ENCODE measurements at regions not wholly inside any gene's neighbourhood (a gene's known extent, or its start where the extent isn't known, plus 50 kb on each side); places are given as distances from the start of the nearest gene placed in this dataset.
"Not testable (repeated sequence)": the region's sequence is repeated elsewhere in the genome, so short reads cannot be mapped to it uniquely, and the experiment has no call there.

GRCh38 chrX:20672476-20672875 is 405.8 kb upstream of the RPS6KA3 start:
- no peak overlapping the region for H3K4me3 ChIP-seq
- ATAC-seq (replicated peaks in 6 of 8): no peak
- H3K27ac ChIP-seq: no peak overlapping the region
- WGBS, 10 experiments: 17 to 100% (median 48%) methylated on average over 1 to 2 of the region's 2 CpGs; no CpG with 5 or more reads in 6 of the 10 experiments
- in situ Hi-C loops (cut with MboI; ENCODE audit: low pct_unique_long_range_greater_than_20kb in 2 of 9, low sequenced_read_pairs in 9 of 9, unreplicated experiment in 9 of 9): no loop called here
- H3K4me1 ChIP-seq (replicated peaks in 1 of 2): no peaks in the 10 kb centered on the region

GRCh38 chrX:20671746-20672145 is 405.0 kb upstream of the RPS6KA3 start:
- in situ Hi-C loops (cut with MboI; ENCODE audit: low pct_unique_long_range_greater_than_20kb in 2 of 9, low sequenced_read_pairs in 9 of 9, unreplicated experiment in 9 of 9); H3K4me3 ChIP-seq; H3K27ac ChIP-seq; H3K4me1 ChIP-seq (replicated peaks in 1 of 2): not testable (repeated sequence)
- 0 to 100% (median 26%) methylated on average over 1 to 3 of the region's 3 CpGs; no CpG with 5 or more reads in 2 of the 10 experiments for WGBS, 10 experiments
- ATAC-seq (replicated peaks in 6 of 8): peak in 1 of 8 experiments; percentile 33

- no peak for ATAC-seq (replicated peaks in 6 of 8)
- WGBS, 10 experiments: 52 to 80% (median 72%) methylated on average over 1 to 3 of the region's 3 CpGs; no CpG with 5 or more reads in 6 of the 10 experiments
- Histone ChIP-seq H3K27ac (no peak overlapping the region), H3K4me3 (no peak overlapping the region), H3K4me1 (replicated peaks in 1 of 2) (peaks cover 0 to 10% of the 10 kb centered on the region in 2 donors)
- in situ Hi-C loops (cut with MboI; ENCODE audit: low pct_unique_long_range_greater_than_20kb in 2 of 9, low sequenced_read_pairs in 9 of 9, unreplicated experiment in 9 of 9): no loop called here
Observed at GRCh38 chrX:20670611-20671010, 403.9 kb upstream of the RPS6KA3 start.

- Histone ChIP-seq H3K4me3 (no peak overlapping the region), H3K4me1 (replicated peaks in 1 of 2) (peaks cover 12 to 31% of the 10 kb centered on the region in 2 donors), H3K27ac (no peak overlapping the region)
- no peak for ATAC-seq (replicated peaks in 6 of 8)
- in situ Hi-C loops (cut with MboI; ENCODE audit: low pct_unique_long_range_greater_than_20kb in 2 of 9, low sequenced_read_pairs in 9 of 9, unreplicated experiment in 9 of 9): no loop called here
- 40 to 77% methylated on average over 1 of the region's 1 CpG; no CpG with 5 or more reads in 8 of the 10 experiments for WGBS, 10 experiments
Observed at GRCh38 chrX:20668550-20668949, 401.8 kb upstream of the RPS6KA3 start.

- in situ Hi-C loops (cut with MboI; ENCODE audit: low pct_unique_long_range_greater_than_20kb in 2 of 9, low sequenced_read_pairs in 9 of 9, unreplicated experiment in 9 of 9): no loop called here
- H3K4me1 ChIP-seq (replicated peaks in 1 of 2): peaks cover 22 to 50% of the 10 kb centered on the region in 2 donors
- no peak overlapping the region for H3K27ac ChIP-seq
- no peak for ATAC-seq (replicated peaks in 6 of 8)
- H3K4me3 ChIP-seq: no peak overlapping the region
- WGBS, 10 experiments: 30 to 100% (median 38%) methylated on average over 2 to 3 of the region's 3 CpGs; no CpG with 5 or more reads in 7 of the 10 experiments
Observed at GRCh38 chrX:20666331-20666730, 399.6 kb upstream of the RPS6KA3 start.

DNA sequence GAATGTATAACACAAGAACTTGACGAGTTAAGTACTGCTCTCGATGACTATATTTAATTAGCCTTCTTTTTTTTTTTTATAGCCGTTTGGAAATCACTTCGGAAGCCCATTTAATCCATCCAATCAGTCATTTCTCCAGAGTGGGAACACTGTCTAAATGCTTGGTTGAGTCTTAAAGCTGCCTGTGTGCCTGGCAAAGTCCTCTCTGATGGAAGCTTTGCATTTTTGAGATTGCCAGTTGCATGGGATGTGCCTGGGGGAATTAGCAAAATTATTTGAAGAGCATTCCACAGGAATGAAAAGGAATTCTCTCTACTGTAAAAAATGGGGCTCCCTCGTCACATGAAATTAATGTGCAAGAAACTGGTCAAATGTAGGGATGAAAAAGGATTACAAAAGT is 398.8 kb upstream of the RPS6KA3 start:
- H3K27ac ChIP-seq: no peak overlapping the region
- ATAC-seq (replicated peaks in 6 of 8): no peak
- WGBS, 10 experiments: 13 to 100% (median 36%) methylated on average over 1 to 5 of the region's 5 CpGs; no CpG with 5 or more reads in 3 of the 10 experiments
- H3K4me1 ChIP-seq (replicated peaks in 1 of 2): peaks cover 22 to 50% of the 10 kb centered on the region in 2 donors
- H3K4me3 ChIP-seq: no peak overlapping the region
- in situ Hi-C loops (cut with MboI; ENCODE audit: low pct_unique_long_range_greater_than_20kb in 2 of 9, low sequenced_read_pairs in 9 of 9, unreplicated experiment in 9 of 9): no loop called here

GRCh38 chrX:20664774-20665173 is 398.1 kb upstream of the RPS6KA3 start:
- peak in 5 of 8 experiments; percentile 47 to 65 (median 61) for ATAC-seq (replicated peaks in 6 of 8)
- H3K4me3 ChIP-seq: no peak overlapping the region
- H3K4me1 ChIP-seq (replicated peaks in 1 of 2): peaks cover 22 to 50% of the 10 kb centered on the region in 2 donors
- H3K27ac ChIP-seq: no peak overlapping the region
- in situ Hi-C loops (cut with MboI; ENCODE audit: low pct_unique_long_range_greater_than_20kb in 2 of 9, low sequenced_read_pairs in 9 of 9, unreplicated experiment in 9 of 9): no loop called here
- 0 to 60% (median 5%) methylated on average over 1 to 2 of the region's 3 CpGs; no CpG with 5 or more reads in 6 of the 10 experiments for WGBS, 10 experiments

GRCh38 chrX:20664131-20664530 is 397.4 kb upstream of the RPS6KA3 start:
- in situ Hi-C loops (cut with MboI; ENCODE audit: low pct_unique_long_range_greater_than_20kb in 2 of 9, low sequenced_read_pairs in 9 of 9, unreplicated experiment in 9 of 9): no loop called here
- Histone ChIP-seq H3K27ac (no peak overlapping the region), H3K4me1 (replicated peaks in 1 of 2) (peaks cover 22 to 50% of the 10 kb centered on the region in 2 donors), H3K4me3 (no peak overlapping the region)
- 0 to 67% (median 30%) methylated on average over 1 to 2 of the region's 2 CpGs; no CpG with 5 or more reads in 5 of the 10 experiments for WGBS, 10 experiments
- peak in 3 of 8 experiments; percentile 32 to 48 (median 46) for ATAC-seq (replicated peaks in 6 of 8)

DNA sequence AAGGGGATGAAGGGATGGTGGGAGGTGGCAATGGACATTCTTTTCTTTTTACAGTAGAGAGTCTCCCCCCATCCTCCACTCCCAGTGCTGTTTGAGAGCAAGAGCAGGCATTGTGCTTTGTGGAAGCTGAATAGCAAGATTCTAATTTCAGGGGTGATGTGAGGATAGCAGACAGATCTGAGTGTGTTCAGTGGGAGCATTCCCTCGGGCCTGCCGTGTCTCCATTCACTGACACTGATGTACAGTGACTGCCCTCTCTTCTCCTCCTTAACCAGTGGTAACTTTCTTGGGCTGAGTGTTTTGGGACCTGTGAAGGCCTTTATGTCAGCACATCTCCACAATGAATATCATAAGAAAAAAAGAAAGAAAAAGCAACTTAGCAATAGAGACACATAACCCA is 396.6 kb upstream of the RPS6KA3 start:
- 30 to 67% methylated on average over 2 of the region's 2 CpGs; no CpG with 5 or more reads in 8 of the 10 experiments for WGBS, 10 experiments
- in situ Hi-C loops (cut with MboI; ENCODE audit: low pct_unique_long_range_greater_than_20kb in 2 of 9, low sequenced_read_pairs in 9 of 9, unreplicated experiment in 9 of 9): no loop called here
- H3K27ac ChIP-seq: no peak overlapping the region
- peaks cover 22 to 50% of the 10 kb centered on the region in 2 donors for H3K4me1 ChIP-seq (replicated peaks in 1 of 2)
- no peak for ATAC-seq (replicated peaks in 6 of 8)
- H3K4me3 ChIP-seq: no peak overlapping the region

DNA sequence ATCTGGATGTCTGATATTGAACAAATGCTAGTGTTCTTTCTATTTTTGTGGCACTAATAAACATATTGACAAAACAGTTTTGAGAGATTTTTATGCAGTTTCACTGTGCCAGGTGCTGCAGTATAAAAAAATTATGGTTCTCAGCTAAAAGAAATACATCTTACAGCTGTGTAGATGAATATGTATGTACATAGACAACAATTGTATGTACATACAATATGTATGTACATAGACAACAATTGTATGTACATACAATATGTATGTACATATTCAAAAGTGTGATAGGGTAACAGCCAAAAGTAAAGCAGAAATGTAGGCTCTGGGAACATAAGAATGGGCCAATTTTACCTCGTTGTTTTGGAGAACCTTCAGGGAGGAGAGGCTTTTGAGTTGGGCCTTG is 390.0 kb upstream of the RPS6KA3 start:
- Histone ChIP-seq H3K4me1 (replicated peaks in 1 of 2) (peaks cover 0 to 2% of the 10 kb centered on the region in 2 donors), H3K27ac (no peak overlapping the region), H3K4me3 (no peak overlapping the region)
- in situ Hi-C loops (cut with MboI; ENCODE audit: low pct_unique_long_range_greater_than_20kb in 2 of 9, low sequenced_read_pairs in 9 of 9, unreplicated experiment in 9 of 9): no loop called here
- WGBS, 10 experiments: 20 to 100% (median 50%) methylated on average over 1 of the region's 1 CpG; no CpG with 5 or more reads in 7 of the 10 experiments
- ATAC-seq (replicated peaks in 6 of 8): peak in 3 of 8 experiments; percentile 38 to 79 (median 69)

- Histone ChIP-seq H3K4me1 (replicated peaks in 1 of 2) (no peaks in the 10 kb centered on the region), H3K27ac (no peak overlapping the region), H3K4me3 (no peak overlapping the region)
- in situ Hi-C loops (cut with MboI; ENCODE audit: low pct_unique_long_range_greater_than_20kb in 2 of 9, low sequenced_read_pairs in 9 of 9, unreplicated experiment in 9 of 9): no loop called here
- no peak for ATAC-seq (replicated peaks in 6 of 8)
- 0 to 80% (median 0%) methylated on average over 1 of the region's 1 CpG; no CpG with 5 or more reads in 5 of the 10 experiments for WGBS, 10 experiments
Observed at GRCh38 chrX:20654596-20655106, 387.9 kb upstream of the RPS6KA3 start.

DNA sequence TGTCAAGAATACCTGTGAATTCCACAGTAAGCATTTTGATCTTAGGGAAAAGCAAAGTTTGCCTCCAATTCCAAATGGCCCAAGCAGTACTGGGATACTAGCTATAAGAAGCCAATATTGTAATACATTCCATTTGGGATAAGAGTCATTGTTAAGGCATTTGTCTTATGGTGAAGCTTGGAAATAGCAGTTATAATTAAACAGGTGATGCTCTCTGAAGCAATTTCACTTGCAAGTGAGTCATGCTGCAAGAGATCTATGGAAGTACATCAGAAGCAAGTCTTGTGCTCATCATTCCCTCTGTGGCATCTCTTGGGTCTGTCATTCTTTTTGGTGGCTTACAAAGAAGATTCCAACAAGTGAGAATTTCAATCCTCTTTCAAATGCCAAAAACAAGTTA is 386.4 kb upstream of the RPS6KA3 start:
- in situ Hi-C loops (cut with MboI; ENCODE audit: low pct_unique_long_range_greater_than_20kb in 2 of 9, low sequenced_read_pairs in 9 of 9, unreplicated experiment in 9 of 9): no loop called here
- Histone ChIP-seq H3K4me1 (replicated peaks in 1 of 2) (no peaks in the 10 kb centered on the region), H3K4me3 (no peak overlapping the region), H3K27ac (no peak overlapping the region)
- no peak for ATAC-seq (replicated peaks in 6 of 8)

GRCh38 chrX:20641954-20642353 is 375.2 kb upstream of the RPS6KA3 start:
- H3K4me1 ChIP-seq (replicated peaks in 1 of 2): no peaks in the 10 kb centered on the region
- in situ Hi-C loops (cut with MboI; ENCODE audit: low pct_unique_long_range_greater_than_20kb in 2 of 9, low sequenced_read_pairs in 9 of 9, unreplicated experiment in 9 of 9): no loop called here
- no peak overlapping the region for H3K27ac ChIP-seq
- 0 to 60% (median 9%) methylated on average over 1 of the region's 1 CpG; no CpG with 5 or more reads in 5 of the 10 experiments for WGBS, 10 experiments
- peak in 1 of 8 experiments; percentile 14 for ATAC-seq (replicated peaks in 6 of 8)
- no peak overlapping the region for H3K4me3 ChIP-seq

DNA sequence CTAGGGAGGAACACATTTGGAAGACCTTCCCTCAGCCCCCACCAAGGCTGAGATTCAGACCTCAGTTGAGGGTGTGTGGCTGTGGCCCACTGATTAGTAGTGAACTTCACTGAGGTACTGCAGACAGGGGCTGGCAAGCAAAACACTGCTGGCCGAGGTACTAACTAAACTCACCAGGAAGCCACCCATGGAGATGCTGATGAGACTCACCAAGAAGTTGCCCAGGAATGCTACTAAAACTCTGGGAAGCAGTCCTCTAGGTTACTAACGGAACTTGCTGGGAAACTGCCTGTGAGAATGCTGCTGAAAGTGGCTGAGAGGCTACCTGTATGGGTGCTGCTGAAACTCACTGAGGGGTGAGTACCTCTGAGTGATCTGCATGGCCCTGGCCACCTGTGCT is 372.4 kb upstream of the RPS6KA3 start:
- Histone ChIP-seq H3K4me3 (no peak overlapping the region), H3K27ac (no peak overlapping the region), H3K4me1 (replicated peaks in 1 of 2) (no peaks in the 10 kb centered on the region)
- in situ Hi-C loops (cut with MboI; ENCODE audit: low pct_unique_long_range_greater_than_20kb in 2 of 9, low sequenced_read_pairs in 9 of 9, unreplicated experiment in 9 of 9): no loop called here
- ATAC-seq (replicated peaks in 6 of 8): no peak
- no CpG with 5 or more reads among the region's 2 CpGs for WGBS, 10 experiments

All from motor neuron (in vitro differentiated cells).